ENCODE measurements at regions not wholly inside any gene's neighbourhood (a gene's known extent, or its start where the extent isn't known, plus 50 kb on each side); places are given as distances from the start of the nearest gene placed in this dataset.

GRCh38 chr4:126710935-126711334, 921.8 kb upstream of the INTU start:
- TF ChIP-seq CTCF (conservative IDR thresholded peaks at IDR 0.05 in 1 of 2, IDR thresholded peaks at IDR 0.05 in 1 of 2; ENCODE audit: low read depth in 1 of 2, low read length in 2 of 2) (no peak), EZH2 (IDR thresholded peaks at IDR 0.05; ENCODE audit: low read length, missing control alignments) (no peak)

All from fibroblast of lung (primary cell).